SU-DHL-6 (cell line): ENCODE measurements at regions not wholly inside any gene's neighbourhood (a gene's known extent, or its start where the extent isn't known, plus 50 kb on each side); places are given as distances from the start of the nearest gene placed in this dataset.

ENCODE experiments used
- H2AFZ ChIP-seq: fragments of 200-600 bp; sonication (generic); 2 replicates; pipeline ENCODE4 v1.6.1; 2014; ENCODE audit warnings: low read depth, mild to moderate bottlenecking, moderate library complexity, mixed read lengths, antibody characterized with exemption, low read length; ENCODE audit not compliant: severe bottlenecking
- H3F3A ChIP-seq: fragments of 200-600 bp; shearing (Covaris generic); 2 replicates; pipeline ENCODE4 v1.6.0; 2016; ENCODE audit warnings: antibody characterized with exemption, mild to moderate bottlenecking; ENCODE audit not compliant: insufficient read depth
- H3K27ac ChIP-seq: fragments of 200-600 bp; sonication (generic); 2 replicates; pipeline ENCODE4 v1.5.1; 2016; ENCODE audit warnings: low read depth, mild to moderate bottlenecking, low read length, moderate library complexity, mixed read lengths
- H3K27me3 ChIP-seq: fragments of 200-600 bp; sonication (generic), shearing (Covaris generic); 2 replicates; pipeline ENCODE4 v1.6.0; 2014; ENCODE audit warnings: mild to moderate bottlenecking, low read length
- H3K36me3 ChIP-seq: fragments of 200-600 bp; sonication (generic); 2 replicates; pipeline ENCODE4 v1.6.1; 2014; ENCODE audit warnings: mild to moderate bottlenecking, low read length, mixed read lengths
- H3K4me2 ChIP-seq: fragments of 300-600, 200-600 bp; shearing (Covaris generic), sonication (generic); 2 replicates; pipeline ENCODE4 v1.6.0; 2014; ENCODE audit warnings: low read length, low read depth, mild to moderate bottlenecking; ENCODE audit not compliant: poor library complexity, severe bottlenecking
- H3K4me3 ChIP-seq: fragments of 200-600 bp; sonication (generic); 2 replicates; pipeline ENCODE4 v1.5.1; 2014; ENCODE audit warnings: antibody characterized with exemption, low read length, mild to moderate bottlenecking, mixed read lengths; ENCODE audit not compliant: insufficient read depth, poor library complexity, severe bottlenecking
- H3K79me2 ChIP-seq: fragments of 200-600 bp; sonication (generic); 2 replicates; pipeline ENCODE4 v1.6.1; 2014; ENCODE audit warnings: mild to moderate bottlenecking, low read length, moderate library complexity; ENCODE audit not compliant: insufficient read depth
- H3K9ac ChIP-seq: fragments of 200-600 bp; sonication (generic); 2 replicates; pipeline ENCODE4 v1.7.0; 2014; ENCODE audit warnings: mild to moderate bottlenecking, low read length
- H3K9me2 ChIP-seq: fragments of 200-600 bp; sonication (generic); replicated peaks from 2 replicates; pipeline ENCODE4 v1.6.1; 2014; ENCODE audit warnings: low read length; ENCODE audit not compliant: insufficient read depth
- H3K9me3 ChIP-seq: fragments of 200-600 bp; sonication (generic); 2 replicates; pipeline ENCODE4 v1.6.1; 2014; ENCODE audit warnings: low read length, mixed read lengths; ENCODE audit not compliant: insufficient read depth
- H4K20me1 ChIP-seq: fragments of 200-600 bp; sonication (generic); 2 replicates; pipeline ENCODE4 v1.6.1; 2014; ENCODE audit warnings: low read depth, mild to moderate bottlenecking, antibody characterized with exemption, low read length, moderate library complexity, mixed read lengths
- CTCF ChIP-seq: fragments of 200-600 bp; sonication (generic); IDR thresholded peaks from one replicate; pipeline ENCODE4 v1.5.1; 2017; ENCODE audit warnings: antibody characterized with exemption, mild to moderate bottlenecking, low read length, moderate library complexity; ENCODE audit not compliant: insufficient read depth, poor library complexity, severe bottlenecking
- EZH2phosphoT487 ChIP-seq: fragments of 200-600 bp; sonication (generic), shearing (Covaris generic); conservative IDR thresholded peaks from 2 replicates; pipeline ENCODE4 v1.6.1; 2018; ENCODE audit warnings: mild to moderate bottlenecking, antibody characterized with exemption, low read length, moderate library complexity, mixed read lengths

GRCh38 chr9:103649086-103649485, 445.0 kb upstream of the SMC2 start:
- Histone ChIP-seq H4K20me1 (no peaks in the 10 kb centered on the region), H3K27me3 (no peaks in the 10 kb centered on the region), H3F3A (no peaks in the 10 kb centered on the region), H3K79me2 (no peaks in the 10 kb centered on the region), H3K36me3 (no peaks in the 10 kb centered on the region), H3K4me3 (no peak overlapping the region), H3K9me2 (no peaks in the 10 kb centered on the region; the same call in 1 of the 2 replicates), H2AFZ (no peak overlapping the region), H3K27ac (no peak overlapping the region), H3K9me3 (no peaks in the 10 kb centered on the region), H3K9ac (no peak overlapping the region), H3K4me2 (no peak overlapping the region)
- TF ChIP-seq EZH2phosphoT487 = no peak
- TF ChIP-seq CTCF = no peak

GRCh38 chr9:103658156-103658555, 436.0 kb upstream of the SMC2 start:
- Histone ChIP-seq H3K27ac (no peak overlapping the region), H3K9me2 (no peaks in the 10 kb centered on the region; the same call in 1 of the 2 replicates), H3K36me3 (no peaks in the 10 kb centered on the region), H3K27me3 (no peaks in the 10 kb centered on the region), H3K4me3 (no peak overlapping the region), H3K79me2 (no peaks in the 10 kb centered on the region), H3K9ac (no peak overlapping the region), H4K20me1 (no peaks in the 10 kb centered on the region), H3F3A (no peaks in the 10 kb centered on the region), H3K4me2 (no peak overlapping the region), H3K9me3 (no peaks in the 10 kb centered on the region), H2AFZ (no peak overlapping the region)
- TF ChIP-seq EZH2phosphoT487 (no peak), CTCF (no peak)

- Histone ChIP-seq H3K4me3 (no peak overlapping the region), H3K4me2 (no peak overlapping the region), H3K79me2 (no peaks in the 10 kb centered on the region), H4K20me1 (no peaks in the 10 kb centered on the region), H2AFZ (no peak overlapping the region), H3K36me3 (no peaks in the 10 kb centered on the region), H3K27me3 (no peaks in the 10 kb centered on the region), H3K9ac (no peak overlapping the region), H3K27ac (no peak overlapping the region), H3F3A (no peaks in the 10 kb centered on the region), H3K9me2 (no peaks in the 10 kb centered on the region), H3K9me3 (no peaks in the 10 kb centered on the region)
- no peak for TF ChIP-seq CTCF
- no peak for TF ChIP-seq EZH2phosphoT487
Observed at GRCh38 chr9:103660830-103661229, 433.3 kb upstream of the SMC2 start.
